ENCODE measurements at regions not wholly inside any gene's neighbourhood (a gene's known extent, or its start where the extent isn't known, plus 50 kb on each side); places are given as distances from the start of the nearest gene placed in this dataset.
"Not testable (repeated sequence)": the region's sequence is repeated elsewhere in the genome, so short reads cannot be mapped to it uniquely, and the experiment has no call there.

DNA sequence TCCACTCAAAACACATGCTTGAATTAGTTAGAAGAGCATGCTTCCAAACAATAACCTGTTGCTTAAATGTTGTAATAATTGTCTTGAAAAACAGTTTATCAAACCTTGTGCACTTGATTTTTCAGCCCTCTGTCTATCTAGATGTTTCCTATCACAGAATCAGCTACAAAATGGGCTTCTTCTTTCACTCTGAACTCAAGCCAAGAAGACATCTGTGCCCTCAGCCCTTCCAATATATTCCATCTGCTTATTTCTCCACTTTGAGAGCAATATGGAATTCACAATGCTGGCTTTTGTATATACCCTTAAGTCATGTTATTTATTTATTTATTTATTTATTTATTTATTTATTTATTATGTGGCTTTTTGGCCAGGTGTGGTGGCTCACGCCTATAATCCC, 234.2 kb downstream of the TOX3 start:
- no peak for DNase-seq (ENCODE audit: low read depth)
- H3K4me3 ChIP-seq (ENCODE audit: low read depth, low read length) = no peak overlapping the region
- TF ChIP-seq, protein P1, sequence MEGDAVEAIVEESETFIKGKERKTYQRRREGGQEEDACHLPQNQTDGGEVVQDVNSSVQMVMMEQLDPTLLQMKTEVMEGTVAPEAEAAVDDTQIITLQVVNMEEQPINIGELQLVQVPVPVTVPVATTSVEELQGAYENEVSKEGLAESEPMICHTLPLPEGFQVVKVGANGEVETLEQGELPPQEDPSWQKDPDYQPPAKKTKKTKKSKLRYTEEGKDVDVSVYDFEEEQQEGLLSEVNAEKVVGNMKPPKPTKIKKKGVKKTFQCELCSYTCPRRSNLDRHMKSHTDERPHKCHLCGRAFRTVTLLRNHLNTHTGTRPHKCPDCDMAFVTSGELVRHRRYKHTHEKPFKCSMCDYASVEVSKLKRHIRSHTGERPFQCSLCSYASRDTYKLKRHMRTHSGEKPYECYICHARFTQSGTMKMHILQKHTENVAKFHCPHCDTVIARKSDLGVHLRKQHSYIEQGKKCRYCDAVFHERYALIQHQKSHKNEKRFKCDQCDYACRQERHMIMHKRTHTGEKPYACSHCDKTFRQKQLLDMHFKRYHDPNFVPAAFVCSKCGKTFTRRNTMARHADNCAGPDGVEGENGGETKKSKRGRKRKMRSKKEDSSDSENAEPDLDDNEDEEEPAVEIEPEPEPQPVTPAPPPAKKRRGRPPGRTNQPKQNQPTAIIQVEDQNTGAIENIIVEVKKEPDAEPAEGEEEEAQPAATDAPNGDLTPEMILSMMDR (IDR thresholded peaks at IDR 0.05; ENCODE audit: insufficient read depth, low read depth, low read length) = no peak

DNA sequence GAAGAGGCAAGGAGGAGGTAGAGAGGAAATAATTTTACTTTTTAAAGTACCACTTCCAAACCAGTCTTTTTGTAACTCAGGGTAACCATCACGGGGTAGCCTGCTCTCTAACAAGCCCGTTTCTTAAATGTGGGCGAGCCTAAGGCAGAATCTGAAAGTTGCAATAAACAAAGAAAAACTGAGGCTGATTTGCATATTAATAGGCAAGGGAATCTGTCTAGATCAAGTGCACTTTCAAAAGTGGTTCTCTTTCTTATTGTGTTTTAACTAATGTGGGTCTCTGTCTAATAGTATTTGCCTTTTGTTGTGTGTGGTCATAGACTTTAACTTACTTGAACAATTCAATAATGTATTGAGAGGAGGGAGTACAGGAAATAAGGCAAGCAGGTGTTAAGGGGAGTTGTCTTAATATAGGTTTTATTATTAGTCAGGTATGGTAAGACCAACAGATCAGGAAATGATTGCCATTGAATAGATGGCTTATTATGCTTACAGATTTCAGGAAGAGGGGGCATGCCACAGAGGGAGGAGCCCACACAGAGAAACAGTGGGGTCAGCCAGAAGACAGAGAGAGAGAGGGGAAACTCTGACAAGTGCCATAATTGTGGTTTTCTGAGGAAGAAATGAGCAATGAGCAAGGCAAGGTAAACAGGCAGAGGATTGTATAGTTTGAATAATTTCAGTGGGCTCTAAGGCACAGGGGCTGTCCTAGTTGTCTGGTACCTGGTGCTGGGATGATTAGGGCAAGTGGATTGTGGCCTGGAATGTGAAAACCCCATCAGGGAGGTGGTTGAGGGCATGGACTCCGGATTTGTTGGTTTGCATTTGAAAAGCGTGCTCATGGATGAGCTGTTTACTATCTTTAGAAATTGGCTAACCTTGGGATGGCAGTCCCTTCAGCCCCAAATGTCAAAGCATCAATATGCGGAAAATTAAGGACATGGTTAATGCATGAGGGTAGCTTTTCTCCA, 237.2 kb downstream of the TOX3 start:
- no peak overlapping the region for H3K4me3 ChIP-seq (ENCODE audit: low read depth, low read length)
- TF ChIP-seq, protein P1 (IDR thresholded peaks at IDR 0.05; ENCODE audit: insufficient read depth, low read depth, low read length) = no peak
- no peak for DNase-seq (ENCODE audit: low read depth)

DNA sequence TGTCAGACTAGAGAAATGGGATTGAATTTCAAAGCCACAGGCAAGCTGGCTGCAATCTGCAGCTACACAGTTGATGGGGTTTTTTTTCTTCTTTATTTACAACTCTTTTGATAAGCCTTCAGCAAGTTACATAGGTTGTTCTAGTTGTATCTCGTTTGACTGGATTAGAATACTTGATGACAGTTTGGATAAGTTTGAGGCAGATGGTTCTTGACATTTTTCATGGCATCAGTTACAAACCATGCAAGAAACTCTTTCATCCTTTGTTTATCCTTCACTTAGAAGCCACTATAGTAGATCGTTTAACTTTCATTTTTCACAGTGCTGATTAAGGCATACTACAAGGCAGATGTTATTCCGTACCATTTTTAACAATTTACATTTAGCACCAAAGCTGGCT, 238.9 kb downstream of the TOX3 start:
- TF ChIP-seq, protein P1 (IDR thresholded peaks at IDR 0.05; ENCODE audit: insufficient read depth, low read depth, low read length) = no peak
- DNase-seq (ENCODE audit: low read depth) = no peak
- H3K4me3 ChIP-seq (ENCODE audit: low read depth, low read length) = no peak overlapping the region

DNA sequence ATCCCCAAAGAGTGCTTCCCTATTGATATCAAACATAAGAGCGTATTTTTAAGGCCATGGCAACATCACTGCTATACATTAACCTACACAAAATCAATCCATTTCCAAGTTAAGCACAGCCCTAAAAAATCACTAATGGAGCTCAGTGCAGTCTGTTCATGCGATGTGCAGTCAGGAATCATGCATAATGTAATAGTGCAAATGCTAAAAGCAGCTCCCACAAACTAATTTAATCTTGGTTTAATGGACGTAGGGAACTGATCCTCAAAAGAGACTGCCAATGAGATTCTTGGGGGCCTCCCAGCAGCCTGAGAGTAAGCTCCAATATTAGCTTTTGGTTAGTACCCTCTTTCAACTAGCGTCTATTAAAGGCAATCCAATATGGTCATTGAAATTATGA, 245.9 kb downstream of the TOX3 start:
- no peak for DNase-seq (ENCODE audit: low read depth)

DNA sequence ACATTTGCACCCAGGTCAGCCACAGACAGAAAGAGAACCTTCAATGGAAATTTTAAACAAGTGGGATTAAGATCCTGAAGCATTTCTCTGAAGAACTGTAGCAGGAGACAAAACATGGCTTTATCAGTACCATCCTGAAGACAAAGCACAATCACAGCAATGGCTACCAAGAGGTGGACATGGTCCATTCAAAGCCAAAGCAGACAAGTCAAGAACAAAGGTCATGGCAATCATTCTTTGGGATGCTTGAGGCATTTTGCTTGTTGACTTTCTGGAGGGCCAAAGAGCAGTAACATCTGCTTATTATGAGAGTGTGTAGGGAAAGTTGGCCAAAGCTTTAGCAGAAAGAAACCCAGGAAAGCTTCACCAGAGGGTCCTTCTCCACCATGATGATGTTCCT, 248.2 kb downstream of the TOX3 start:
- TF ChIP-seq, protein P1 (IDR thresholded peaks at IDR 0.05; ENCODE audit: insufficient read depth, low read depth, low read length) = no peak
- no peak overlapping the region for H3K4me3 ChIP-seq (ENCODE audit: low read depth, low read length)
- no peak for DNase-seq (ENCODE audit: low read depth)

More for the DNA sequence above, 245.9 kb downstream of the TOX3 start:
- H3K4me3 ChIP-seq (ENCODE audit: low read depth, low read length) = no peak overlapping the region
- TF ChIP-seq, protein P1 (IDR thresholded peaks at IDR 0.05; ENCODE audit: insufficient read depth, low read depth, low read length) = no peak

DNA sequence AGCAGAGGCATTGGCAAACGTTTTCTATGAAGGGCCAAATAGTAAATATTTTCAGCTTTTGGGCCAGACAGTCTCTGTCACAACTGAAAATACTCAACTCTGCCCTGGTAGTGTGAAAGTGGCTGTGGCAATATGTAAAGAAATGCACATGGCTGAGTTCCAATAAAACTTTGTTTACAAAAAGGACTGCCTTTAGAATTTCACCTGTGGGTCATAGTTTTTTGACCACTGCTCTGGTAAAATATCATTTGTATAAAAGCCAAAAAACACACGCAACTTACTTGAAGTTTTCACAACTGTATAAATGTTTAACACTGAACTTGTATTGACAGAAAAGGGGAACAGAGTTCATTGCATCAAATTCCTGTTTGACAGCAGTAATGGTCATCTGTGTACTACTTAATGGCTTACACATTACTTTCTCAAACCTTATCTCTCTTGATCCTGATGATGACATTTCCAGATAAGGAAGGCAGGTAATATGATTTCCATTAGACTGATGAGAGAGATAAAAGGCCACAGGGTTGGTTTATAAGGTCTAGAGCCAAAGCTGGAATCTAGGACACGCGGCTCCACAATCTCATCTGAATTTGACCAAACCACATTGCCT, 250.1 kb downstream of the TOX3 start:
- not testable (repeated sequence) for DNase-seq (ENCODE audit: low read depth); H3K4me3 ChIP-seq (ENCODE audit: low read depth, low read length)

DNA sequence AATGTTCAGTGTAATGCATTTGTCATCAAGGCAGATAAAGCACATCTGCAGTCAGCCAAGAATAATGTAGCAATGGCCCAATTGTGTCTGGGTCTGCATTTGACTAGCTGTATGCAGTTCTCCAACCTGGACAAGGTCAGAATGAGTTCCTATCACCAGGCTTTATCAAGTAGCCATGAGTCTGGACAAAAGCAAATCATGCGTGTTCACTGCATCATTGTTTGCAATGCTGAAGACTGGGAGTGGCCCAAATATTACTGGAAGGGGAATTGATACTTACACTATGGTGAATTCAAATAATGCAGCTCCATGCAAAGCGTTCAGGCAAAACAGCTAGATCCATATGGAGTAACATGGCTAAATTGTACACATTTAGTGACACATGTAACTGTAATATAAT, 250.9 kb downstream of the TOX3 start:
- TF ChIP-seq, protein P1 (IDR thresholded peaks at IDR 0.05; ENCODE audit: insufficient read depth, low read depth, low read length) = no peak
- DNase-seq (ENCODE audit: low read depth) = no peak
- H3K4me3 ChIP-seq (ENCODE audit: low read depth, low read length) = no peak overlapping the region
